ENCODE measurements at regions not wholly inside any gene's neighbourhood (a gene's known extent, or its start where the extent isn't known, plus 50 kb on each side); places are given as distances from the start of the nearest gene placed in this dataset.

DNA sequence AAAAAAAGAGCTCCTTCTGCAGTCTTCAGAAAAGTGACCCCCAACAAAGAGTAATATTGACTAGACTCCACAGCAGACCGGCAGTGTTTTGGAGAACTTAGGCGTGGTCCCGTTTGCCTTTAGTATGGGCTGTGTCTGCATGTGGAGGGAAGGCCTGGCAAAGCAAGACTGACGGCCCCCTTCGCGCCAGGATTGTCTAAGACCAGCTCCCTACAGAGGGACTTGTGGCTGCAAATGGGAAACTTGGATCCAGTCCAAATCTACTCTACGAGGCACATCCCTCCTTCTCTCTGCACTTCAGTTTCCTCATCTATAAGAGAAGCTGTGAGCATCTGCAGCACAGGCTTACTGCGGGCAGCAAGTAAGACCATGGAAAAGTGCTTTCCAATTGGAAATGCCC, 350.0 kb downstream of the ZNF536 start:
- no peak for DNase-seq

DNA sequence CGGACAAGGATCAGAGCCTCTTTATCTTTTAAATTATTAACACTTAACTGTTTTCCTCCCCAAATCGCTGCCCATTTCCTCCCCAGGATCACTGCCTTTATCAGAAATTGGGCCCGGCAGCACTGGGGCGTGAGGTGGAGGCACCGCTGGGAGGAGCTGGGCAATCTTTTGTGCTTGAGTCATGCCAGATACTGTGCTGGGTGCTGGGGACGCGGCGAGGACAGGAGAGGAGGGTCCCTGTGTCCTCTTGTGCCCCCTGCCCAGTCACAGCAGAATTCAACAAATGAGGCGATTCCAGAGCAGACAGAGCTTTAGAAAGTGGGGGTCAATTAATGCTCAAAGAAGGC, 347.8 kb downstream of the ZNF536 start:
- DNase-seq: no peak

DNA sequence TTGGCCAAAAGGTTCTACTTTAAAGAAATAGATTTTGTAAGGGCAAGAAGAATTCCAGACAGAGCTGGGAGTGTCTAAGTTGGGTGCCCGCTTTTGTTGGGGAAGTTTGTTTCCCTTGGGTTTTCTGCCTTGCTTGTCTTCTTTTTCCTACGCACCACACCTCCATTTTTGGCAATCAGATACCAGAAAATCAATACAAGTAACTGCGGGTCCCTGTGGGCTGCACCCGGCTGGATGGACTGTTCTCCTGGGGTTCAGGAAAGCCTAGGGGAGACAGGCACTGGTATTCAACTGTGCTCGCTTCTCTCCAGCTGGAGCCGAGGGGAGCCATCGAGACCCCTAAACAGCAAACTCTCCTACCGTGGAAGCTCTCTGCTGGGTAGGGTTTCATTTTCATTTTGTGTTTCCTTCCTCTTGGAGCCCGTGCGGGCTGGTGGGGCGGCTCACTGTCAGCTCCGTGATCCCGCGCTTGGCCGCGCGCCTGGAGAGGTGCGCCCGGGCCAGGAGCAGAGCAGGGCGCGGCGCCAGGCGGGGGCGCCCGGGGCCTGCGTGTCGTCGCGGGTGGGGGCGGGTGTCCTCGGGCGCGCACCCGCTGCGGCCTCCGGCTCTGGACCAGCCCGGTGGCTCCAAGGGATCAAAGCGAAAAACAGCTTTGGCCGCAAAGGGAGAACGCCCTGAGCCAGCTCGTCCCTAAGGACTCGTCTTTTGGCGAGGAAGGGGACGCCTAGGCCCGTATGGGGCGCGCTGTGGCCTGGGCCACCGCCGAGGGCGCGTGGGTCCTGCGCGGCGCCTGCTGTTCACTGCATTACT, 347.2 kb downstream of the ZNF536 start:
- no peak for DNase-seq

DNA sequence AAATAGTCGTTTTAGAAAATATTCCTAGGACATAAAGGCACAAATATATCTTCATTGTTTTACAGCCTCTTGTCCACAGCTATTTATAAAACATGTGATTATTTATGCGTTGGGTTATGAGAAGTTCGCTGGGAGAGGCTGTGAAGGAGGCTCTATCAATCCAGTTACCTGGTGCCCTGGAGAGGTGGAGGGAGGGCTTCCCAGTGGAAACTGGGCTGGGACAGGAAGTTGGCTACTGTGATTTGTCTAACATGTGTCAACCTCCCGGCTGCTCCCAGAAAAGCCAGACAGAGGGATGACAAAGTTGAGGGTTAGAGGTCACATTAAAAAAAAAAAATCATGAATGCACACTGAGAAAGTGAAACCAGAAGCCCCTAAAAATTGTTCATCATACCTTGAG, 346.5 kb downstream of the ZNF536 start:
- no peak for DNase-seq

DNA sequence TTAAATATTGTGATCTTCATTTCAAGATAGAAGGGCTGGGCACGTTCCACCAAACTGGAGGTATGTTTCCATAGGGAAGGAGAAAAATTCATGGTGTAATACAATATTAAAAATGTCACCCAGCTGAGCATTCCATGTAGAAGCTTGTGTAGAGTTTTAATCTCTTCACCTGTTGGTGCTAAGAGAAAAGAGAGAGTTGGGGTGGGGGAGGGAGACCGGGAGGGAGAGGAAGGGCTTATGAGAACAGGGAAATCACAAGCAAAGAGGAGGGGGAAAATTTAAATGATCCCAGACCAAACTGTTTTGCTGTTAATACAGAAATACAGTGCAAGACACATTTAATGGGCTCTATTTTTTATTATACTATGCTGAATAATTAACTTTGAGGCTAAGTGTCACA, 345.8 kb downstream of the ZNF536 start:
- no peak for DNase-seq

DNA sequence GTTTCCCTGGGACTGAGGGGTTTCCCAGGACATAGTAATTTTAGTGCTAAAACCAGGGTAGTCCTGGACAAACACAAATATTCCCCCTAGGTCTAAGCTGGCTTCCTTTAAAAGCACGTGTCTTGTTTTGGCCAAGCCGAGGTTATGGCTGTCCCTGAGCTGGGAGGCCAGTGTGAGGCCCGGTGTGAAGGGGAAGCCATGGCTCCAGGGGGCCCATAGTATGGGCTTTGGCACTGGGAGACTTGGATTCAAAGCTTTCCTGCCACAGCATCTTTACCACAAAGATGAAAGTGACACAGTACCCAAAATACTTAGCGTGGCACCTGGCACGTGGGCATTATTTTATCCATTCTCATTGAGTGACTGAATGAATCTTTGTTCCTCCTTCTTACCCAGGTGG, 345.2 kb downstream of the ZNF536 start:
- DNase-seq: no peak

DNA sequence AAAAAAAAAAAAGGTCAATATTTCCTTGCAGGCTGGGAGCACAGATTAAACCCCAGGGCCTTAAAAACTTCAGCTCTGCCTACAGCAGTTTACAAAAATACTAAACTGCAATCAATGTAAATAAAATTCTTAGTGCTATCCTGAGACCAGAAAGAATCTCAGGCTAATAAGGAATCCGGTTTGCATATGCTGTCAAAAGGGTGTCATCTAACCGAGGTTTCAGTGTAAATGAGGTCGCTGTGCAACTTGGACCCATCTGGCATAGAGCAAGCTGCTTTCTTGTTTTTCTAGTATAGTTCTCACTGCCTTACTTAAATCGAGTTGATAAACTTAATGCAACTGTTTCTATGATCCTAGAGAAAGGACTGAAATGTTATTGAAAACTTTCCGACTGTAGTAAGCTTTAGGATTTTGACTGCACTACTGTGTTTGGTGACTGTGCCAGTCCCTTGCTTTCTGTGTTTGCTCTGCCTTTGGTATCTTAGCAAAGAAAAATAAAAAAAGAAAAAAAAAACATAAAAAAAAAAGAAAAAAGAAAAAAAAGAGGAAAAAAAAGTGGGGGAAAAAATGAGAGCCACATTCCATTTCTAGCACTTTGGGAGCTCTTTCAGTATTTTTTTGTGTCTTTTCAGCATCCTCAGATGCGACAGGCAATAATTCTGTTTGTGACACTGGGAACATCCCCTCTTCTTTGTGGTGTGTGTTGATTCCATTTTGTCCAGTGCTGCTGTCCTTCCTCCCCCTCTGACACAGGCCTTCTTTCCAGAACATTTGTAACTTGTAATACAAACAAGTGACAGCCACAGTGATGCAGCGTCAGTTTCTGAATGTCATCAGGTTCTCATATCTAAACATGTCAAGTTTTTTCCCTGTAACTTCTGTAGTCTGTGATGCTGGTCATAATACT, 340.5 kb downstream of the ZNF536 start:
- DNase-seq: no peak

DNA sequence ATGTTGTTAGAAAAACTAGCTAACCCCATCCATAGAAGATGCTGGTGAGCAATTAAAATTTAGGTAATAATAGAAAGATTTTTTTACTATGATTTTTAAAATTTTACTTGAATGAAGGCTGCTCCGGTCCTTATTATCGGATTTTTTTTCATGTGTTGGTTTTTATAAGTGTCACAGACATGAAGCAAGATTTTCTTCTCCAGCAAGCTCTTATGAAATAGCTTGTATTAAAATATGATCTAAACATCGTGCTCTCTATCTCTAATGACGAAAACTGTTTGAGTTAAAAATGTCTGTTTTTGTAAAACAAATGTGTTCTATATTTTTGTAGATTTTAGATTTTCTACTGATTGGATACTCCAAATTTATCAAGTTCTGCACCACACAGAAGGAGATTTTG, 339.6 kb downstream of the ZNF536 start:
- no peak for DNase-seq

DNA sequence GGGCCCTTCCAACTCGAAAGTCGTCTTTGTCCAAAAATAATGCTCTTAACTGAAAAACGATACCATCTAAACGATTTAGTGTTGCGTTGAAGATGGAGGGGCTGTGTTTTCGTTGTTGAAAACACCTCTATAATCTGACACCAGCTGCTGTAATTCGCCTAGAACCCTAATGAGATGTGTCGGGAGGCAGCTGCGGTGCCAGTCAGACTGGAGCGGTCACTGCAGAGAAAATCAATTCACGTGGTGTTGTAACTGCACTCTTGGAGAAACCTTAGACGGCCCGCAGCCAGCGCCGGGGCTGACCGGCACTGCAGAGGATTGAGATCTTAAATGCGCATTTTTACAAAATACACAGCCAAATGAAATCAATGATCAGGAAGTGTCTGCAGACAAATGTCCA, 339.1 kb downstream of the ZNF536 start:
- no peak for DNase-seq

DNA sequence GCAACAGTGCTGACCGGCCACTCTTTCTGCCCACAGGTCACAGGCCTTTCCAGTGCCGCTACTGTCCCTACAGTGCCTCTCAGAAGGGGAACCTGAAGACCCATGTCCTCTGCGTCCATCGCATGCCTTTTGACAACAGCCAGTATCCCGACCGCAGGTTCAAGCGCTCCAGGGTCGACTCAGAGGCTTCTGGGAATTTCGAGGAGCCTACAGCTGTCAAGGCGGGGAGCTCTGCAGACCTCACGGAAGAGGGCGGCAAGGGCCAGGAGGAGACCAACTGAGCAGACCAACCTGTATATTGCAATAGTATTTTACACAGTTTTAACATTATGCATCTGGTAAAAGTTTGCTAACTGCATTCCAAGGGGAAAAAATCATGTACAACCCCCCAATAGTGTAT, 338.5 kb downstream of the ZNF536 start:
- no peak for DNase-seq

DNA sequence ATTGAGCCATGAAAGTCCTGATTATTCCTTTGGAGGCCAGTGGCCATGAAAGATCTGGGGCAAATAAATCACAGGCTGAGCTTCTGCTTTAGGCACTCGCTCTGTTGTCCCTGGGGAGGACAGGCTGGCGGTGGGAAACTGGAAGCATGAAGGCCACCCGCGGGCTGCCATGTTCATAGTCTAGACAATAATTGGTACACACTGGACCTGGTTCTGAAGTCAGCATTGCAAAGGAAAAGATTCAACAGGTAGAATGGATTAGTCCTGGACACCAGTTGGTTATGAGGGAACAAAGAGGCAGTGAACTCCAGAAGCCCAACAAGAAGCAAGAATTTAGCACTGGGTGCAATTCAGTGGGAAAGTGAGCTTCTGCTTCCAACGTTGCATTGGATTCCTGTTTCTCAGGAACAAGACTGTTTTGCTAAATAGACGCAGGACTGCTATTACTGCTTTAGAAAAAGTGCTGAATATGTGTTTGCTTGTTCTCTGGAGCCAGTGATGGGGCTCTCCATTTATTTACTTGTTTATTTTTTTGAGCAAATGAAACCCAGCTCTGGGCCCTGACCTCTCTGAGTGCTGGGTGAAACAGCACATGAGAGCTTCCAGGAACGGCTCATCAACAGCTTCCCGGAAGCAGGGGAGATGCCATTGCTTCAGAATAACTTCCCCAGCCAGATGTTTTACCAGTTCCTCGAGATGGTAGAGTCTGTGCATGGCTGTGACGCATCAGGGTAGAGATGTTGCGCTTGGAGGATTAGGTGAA, 336.4 kb downstream of the ZNF536 start:
- no peak for DNase-seq

DNA sequence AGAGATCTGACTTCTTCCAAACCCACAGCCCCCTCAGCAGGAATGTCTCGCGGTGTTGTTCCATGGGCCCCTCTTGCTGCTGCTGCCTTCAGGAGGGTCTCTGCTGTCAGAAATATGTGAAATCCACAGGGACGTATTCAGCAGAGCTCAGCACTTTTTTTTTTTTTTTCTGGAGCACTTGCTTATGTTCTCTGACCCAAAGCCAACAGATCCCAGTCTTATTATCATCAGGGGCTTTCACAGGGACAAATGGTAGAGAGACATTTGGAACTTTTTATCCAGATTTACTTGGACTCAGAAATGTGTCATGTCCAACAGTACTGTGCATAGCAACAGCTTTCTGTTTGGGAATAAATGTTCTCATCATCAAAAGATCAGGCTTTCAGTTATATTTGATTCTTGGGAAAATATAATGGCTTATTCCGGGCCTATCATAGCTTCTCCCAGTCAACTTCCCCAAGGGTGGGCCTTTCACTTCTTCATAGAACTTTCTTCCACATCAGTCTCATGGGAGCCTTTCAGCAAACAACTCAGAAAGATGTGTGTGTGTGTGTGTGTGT, 332.7 kb downstream of the ZNF536 start:
- no peak for DNase-seq

DNA sequence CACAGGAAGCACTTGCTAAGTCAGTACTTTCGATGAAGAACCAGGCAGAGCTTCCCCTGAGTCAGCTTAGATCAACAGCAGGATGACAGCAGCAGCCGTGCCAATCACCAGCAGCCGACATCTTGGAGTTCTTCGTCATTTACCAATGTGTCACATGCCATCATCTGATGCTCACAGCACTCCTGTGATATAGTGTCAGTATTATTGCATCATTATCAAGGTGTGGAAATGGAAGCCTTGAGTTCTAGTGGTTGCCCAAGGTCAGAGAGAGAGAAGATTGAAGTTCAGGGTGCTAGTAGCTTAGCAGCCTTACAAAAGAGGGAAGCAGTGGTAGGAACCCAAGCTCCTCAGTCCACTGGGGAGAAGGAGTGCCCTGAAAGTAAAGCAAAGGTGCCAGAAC, 331.5 kb downstream of the ZNF536 start:
- DNase-seq: no peak

DNA sequence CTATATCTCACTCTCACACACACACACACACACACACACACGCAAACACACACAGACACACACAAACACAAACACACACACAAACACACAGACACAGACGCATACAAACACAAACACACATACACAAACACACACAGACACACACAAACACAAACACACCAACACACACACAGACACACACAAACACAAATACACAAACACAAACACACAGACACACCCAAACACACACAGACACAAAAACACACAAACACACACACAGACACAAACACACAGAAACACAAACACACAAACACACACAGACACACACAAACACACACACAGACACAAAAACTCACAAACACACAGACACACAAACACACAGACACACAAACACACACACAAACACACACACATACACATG, 329.0 kb downstream of the ZNF536 start:
- DNase-seq: no peak

DNA sequence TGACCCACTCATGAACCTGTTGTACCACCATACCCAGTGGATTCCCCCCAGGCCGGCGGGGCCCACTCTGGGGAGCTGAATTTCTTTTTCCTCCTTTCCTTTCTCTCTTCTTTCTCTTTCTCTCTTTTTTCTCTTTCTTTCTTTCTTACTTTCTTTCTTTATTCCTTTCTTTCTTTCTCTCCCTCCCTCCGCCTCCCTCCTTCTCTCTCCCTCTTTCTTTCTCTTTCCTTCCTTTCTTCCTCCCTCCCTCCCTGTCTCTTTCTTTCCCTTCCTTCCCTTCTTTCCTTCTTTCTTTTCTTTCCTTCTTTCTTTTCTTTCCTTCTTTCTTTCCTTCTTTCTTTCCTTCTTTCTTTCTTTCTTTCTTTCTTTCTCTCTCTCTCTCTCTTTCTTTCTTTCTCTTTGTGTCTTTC, 327.7 kb downstream of the ZNF536 start:
- no peak for DNase-seq

DNA sequence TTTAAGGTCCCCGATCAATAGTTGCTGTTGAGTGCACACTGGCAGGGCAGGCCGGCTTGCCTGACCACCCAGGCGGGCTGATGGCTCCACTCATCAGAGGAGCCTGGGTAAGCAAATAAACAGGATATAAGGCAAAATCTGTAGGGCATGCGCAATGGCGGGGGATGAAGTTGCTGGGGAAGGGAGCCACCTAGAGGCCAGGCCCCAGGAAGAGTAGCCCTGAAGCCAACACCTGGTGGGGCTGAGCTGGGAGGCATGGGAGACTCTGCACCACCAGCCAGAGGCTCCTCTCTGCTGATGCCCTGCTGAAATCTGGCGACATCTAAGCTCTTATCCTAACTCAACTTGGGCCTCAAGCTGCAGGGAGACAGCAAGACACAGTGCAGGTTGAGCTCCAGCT, 324.3 kb downstream of the ZNF536 start:
- DNase-seq: no peak

DNA sequence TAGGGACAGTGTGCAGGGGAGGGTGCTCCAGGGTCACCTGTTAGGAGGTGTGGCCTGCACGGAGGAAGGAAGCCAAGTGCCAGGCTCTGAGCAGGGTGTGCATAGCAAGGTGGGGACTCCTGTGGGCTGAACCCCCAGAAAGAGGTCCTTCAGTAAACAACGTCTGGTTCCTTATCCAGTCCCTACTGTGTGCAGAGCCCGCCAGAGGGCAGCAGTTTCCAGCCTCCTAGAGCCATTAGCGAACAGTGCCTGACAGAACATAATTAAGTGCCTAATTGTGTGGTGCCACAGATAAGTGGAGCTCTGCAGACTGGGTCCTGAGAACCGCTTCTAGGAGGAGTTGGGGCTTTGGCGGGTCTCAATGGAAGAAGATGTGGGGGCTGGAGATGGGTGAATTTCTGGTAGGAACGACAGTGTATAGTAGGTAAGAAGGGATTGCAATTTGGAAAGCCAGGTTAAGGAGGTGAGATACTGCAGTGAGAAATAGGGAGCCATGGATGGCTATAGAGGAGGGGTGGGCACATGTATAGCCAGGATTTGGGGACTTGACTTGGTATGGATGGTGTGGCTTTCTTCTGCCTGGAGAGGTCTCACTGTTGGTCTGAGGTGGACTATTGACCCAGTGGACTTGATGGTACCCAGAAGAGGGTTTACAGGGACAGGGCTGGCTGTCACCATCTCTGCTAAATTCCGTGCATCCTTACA, 323.1 kb downstream of the ZNF536 start:
- DNase-seq: no peak

DNA sequence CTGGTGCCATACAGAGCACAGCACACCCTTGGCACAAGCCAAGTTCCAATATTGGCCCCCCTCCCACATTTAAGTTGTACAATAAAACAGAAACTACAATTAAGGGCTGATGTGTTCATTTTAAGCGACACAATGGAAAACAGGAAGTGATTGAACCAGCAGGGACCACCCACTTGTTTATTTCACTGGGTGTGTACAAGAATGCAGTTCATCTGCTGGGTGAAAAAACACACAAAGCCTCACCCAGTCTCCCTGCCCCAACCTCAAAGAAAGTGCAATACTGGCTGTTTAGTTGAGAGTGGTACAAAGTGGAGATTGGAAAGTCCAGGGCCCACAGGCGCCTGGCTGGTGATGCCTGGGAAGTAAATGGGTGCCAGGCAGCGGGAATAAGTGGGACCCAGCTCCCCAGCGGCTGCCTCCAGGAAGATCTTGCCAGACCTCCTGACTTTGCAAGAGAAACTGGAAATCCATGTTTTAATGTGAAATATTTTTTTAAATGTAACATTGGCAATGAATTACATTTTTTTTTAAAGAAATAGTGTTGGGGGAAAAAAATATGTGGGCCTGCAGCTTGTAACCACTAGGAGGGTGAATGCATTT, 322.1 kb downstream of the ZNF536 start:
- no peak for DNase-seq

DNA sequence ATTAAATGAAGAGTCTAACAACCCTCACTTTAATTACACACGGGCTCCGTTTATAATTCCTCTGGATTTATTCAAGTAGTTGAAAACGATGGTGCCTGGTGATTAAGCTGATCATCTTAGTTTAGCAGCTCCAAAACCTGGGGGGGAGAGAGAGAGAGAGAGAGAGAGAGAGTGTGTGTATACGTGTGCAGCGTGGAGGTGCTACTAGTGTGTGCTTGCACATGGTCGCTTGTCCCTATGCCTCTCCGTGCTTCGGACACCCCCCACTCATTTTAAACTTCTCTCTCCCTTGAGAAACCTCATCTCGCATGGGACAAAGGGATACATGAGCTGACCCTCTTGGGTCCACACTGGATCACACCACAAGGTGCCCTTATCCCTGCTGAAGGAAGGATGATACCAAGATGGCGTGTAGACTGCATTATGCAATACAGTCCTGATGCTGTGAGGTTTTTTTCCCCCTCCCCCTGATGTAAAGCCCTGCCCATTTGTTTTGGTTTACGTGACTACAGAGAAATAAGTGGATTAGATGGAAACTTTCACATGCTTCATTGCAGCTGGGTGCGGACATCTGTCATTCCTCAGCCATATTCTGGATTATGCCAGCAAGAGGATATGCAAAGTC, 320.8 kb downstream of the ZNF536 start:
- DNase-seq: no peak

DNA sequence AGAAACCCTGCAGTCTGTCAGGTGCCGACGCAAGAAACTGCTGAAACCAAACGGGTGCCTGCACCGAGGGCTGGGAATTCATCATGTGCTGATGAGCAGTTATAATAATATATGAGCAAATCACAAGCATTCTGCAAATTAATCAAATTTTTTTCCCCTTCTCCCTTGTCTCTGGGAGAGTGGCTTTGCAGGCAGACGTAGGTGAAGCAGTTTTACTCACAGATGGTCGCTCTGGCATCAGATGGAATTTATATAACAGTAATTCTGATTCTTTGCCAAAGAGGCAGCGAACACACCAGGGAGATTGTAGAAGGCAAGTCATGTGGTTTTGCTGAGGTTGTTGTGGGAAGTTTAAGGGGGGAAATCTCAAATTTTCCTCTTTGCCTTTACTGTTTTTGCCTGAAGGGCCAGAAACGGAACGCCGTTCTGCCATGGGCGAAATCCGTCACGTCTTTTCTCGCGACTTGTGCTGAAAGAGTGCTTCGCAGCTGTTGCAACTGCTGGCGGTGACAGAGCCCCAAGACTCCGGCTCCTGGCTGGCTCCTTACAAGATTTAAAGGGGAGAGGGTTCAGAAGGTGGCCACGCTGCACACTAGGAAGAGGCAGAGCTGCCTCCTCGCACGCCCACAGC, 320.1 kb downstream of the ZNF536 start:
- DNase-seq: no peak

DNA sequence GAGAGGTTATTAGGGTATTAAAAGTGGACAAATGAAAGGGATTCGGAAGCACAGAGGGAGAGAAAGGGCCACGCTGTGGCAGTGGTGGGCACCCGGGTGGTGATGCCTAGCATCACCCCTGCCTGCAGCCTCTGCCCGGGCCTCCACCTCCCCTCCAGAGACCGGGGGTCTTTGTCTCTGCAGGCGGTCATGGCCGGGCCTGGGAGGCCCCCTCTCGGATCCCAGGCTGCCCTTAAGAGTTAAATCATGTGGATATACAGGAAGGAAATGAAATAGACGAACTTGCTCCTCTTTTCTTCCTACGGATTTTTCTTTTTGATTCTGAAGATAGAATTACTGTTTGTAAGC, 319.6 kb downstream of the ZNF536 start:
- DNase-seq: no peak
